GM21360 (cell line): ENCODE measurements at regions not wholly inside any gene's neighbourhood (a gene's known extent, or its start where the extent isn't known, plus 50 kb on each side); places are given as distances from the start of the nearest gene placed in this dataset.

Experiments used
- ATAC-seq: cut with Tn5 transposase; IDR thresholded peaks from one replicate; pipeline ENCODE4 v1.9.1; 2021; ENCODE audit warnings: mild to moderate bottlenecking, moderate library complexity; ENCODE audit not compliant: unreplicated experiment

- no peak for ATAC-seq
Measured at GRCh38 chr7:153430931-153431330, 621.3 kb upstream of the DPP6 start.

GRCh38 chr7:153432063-153432462 lies 620.1 kb upstream of the DPP6 start:
- ATAC-seq, result no peak

GRCh38 chr7:153433223-153433622 lies 619.0 kb upstream of the DPP6 start:
- no peak for ATAC-seq

GRCh38 chr7:153440715-153441114 lies 611.5 kb upstream of the DPP6 start:
- no peak for ATAC-seq

- ATAC-seq, result no peak
Measured at GRCh38 chr7:153443032-153443701, 609.0 kb upstream of the DPP6 start.

- no peak for ATAC-seq
Measured at GRCh38 chr7:153444641-153445040, 607.6 kb upstream of the DPP6 start.

GRCh38 chr7:153445641-153446040 lies 606.6 kb upstream of the DPP6 start:
- no peak for ATAC-seq

GRCh38 chr7:153446490-153446889 lies 605.7 kb upstream of the DPP6 start:
- ATAC-seq, result no peak

GRCh38 chr7:153447011-153447410 lies 605.2 kb upstream of the DPP6 start:
- ATAC-seq, result no peak

- ATAC-seq, result no peak
Measured at GRCh38 chr7:153452661-153453060, 599.5 kb upstream of the DPP6 start.

- ATAC-seq, result no peak
Measured at GRCh38 chr7:153454306-153454705, 597.9 kb upstream of the DPP6 start.

GRCh38 chr7:153457746-153458145 lies 594.5 kb upstream of the DPP6 start:
- no peak for ATAC-seq

- ATAC-seq, result no peak
Measured at GRCh38 chr7:153470004-153470671, 582.1 kb upstream of the DPP6 start.

- no peak for ATAC-seq
Measured at GRCh38 chr7:153472516-153472915, 579.7 kb upstream of the DPP6 start.

- ATAC-seq, result no peak
Measured at GRCh38 chr7:153473185-153473584, 579.0 kb upstream of the DPP6 start.

GRCh38 chr7:153475239-153475638 lies 577.0 kb upstream of the DPP6 start:
- ATAC-seq, result no peak

GRCh38 chr7:153476166-153476565 lies 576.0 kb upstream of the DPP6 start:
- ATAC-seq, result no peak

- ATAC-seq, result no peak
Measured at GRCh38 chr7:153496257-153496656, 555.9 kb upstream of the DPP6 start.

GRCh38 chr7:153503093-153503492 lies 549.1 kb upstream of the DPP6 start:
- no peak for ATAC-seq

- ATAC-seq, result no peak
Measured at GRCh38 chr7:153504288-153505075, 547.7 kb upstream of the DPP6 start.

GRCh38 chr7:153507885-153508284 lies 544.3 kb upstream of the DPP6 start:
- no peak for ATAC-seq

GRCh38 chr7:153509768-153510167 lies 542.4 kb upstream of the DPP6 start:
- no peak for ATAC-seq
